Large intestine (tissue), 3 donors: ENCODE measurements at regions not wholly inside any gene's neighbourhood (a gene's known extent, or its start where the extent isn't known, plus 50 kb on each side); places are given as distances from the start of the nearest gene placed in this dataset.

Source experiments
- DNase-seq, 2 donors: peaks; one replicate each; pipeline versions ENCODE4 v3.0.0 to v3.0.0-alpha.2; 2013
- H3K27ac ChIP-seq: one replicate; pipeline ENCODE4 v1.5.1; 2013; ENCODE audit warnings: low read length
- H3K27me3 ChIP-seq: 2 replicates; pipeline ENCODE4 v1.6.1; 2013; ENCODE audit warnings: low read length; ENCODE audit not compliant: control insufficient read depth, insufficient read depth
- H3K36me3 ChIP-seq: 2 replicates; pipeline ENCODE4 v1.6.1; 2013; ENCODE audit warnings: low read length; ENCODE audit not compliant: control insufficient read depth, insufficient read depth
- H3K4me1 ChIP-seq: one replicate; pipeline ENCODE4 v1.6.1; 2013; ENCODE audit warnings: low read length; ENCODE audit not compliant: control insufficient read depth, insufficient read depth
- H3K4me3 ChIP-seq: one replicate; pipeline ENCODE4 v1.5.1; 2013; ENCODE audit warnings: low read length
- H3K9me3 ChIP-seq: one replicate; pipeline ENCODE4 v1.6.1; 2013; ENCODE audit warnings: mild to moderate bottlenecking, low read depth, low read length, moderate library complexity; ENCODE audit not compliant: control insufficient read depth
- WGBS: methylation state at CpG from one replicate; pipeline ENCODE4 v1.1.5; 2013; ENCODE audit warnings: low lambda C conversion rate; ENCODE audit not compliant: insufficient coverage; 5-methylcytosine and 5-hydroxymethylcytosine counted together

DNA sequence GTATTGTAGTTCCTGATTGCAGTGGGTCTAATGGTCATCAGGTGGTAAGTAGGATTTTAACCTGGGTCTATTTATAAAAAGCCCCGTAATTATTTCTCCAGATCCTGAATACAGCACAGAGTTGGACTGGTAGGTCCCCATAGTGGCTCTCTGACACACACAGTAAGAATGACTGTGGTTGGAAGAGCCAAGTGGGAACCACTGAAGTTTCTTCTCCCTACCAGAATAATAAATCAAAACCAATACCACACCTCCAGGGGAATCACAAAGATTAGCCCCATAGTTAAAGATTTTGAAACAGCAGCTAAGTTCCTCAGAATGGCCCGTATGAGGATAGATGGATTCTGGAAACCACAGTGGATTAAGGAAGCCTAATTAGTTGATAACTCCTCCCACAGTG lies 68.4 kb upstream of the ZFR start:
- Histone ChIP-seq H3K4me3 (no peak overlapping the region), H3K4me1 (no peaks in the 10 kb centered on the region), H3K9me3 (no peaks in the 10 kb centered on the region), H3K27ac (no peak overlapping the region), H3K36me3 (no peaks in the 10 kb centered on the region), H3K27me3 (no peaks in the 10 kb centered on the region)
- WGBS: no CpG with 5 or more reads among the region's 2 CpGs
- DNase-seq: no peak

DNA sequence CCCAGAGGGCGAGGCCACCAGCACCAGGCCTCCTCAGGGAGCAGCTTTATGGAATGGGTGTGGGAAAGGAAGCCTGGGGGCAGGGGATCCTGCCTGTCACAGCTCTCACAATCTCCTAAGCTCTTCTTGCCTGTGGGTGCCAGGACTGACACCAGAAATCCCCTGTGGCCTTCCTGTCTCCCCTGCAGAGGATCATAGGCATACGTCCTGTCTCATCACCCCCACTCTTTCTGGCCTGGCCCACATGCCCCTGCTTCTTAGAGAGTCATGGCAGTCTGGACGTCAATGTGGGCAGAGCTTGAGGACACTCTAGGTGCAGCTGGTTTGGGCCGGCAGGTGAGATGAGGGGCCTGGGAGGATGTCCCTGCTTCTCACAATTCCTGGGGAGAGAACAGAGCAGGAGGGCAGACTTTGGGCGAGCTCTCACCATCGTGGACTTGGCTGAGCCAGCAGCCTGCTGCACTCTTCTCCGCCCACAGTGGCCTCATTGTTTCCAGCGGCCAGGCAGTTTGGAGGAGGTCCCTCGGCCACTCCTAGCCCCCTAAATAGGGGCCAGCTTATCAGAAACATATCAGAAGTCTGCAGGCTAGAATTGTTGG lies 67.3 kb upstream of the ZFR start:
- Histone ChIP-seq H3K4me1 (no peaks in the 10 kb centered on the region), H3K36me3 (no peaks in the 10 kb centered on the region), H3K27me3 (no peaks in the 10 kb centered on the region), H3K9me3 (no peaks in the 10 kb centered on the region), H3K27ac (no peak overlapping the region), H3K4me3 (no peak overlapping the region)
- no CpG with 5 or more reads among the region's 9 CpGs for WGBS
- DNase-seq: no peak

DNA sequence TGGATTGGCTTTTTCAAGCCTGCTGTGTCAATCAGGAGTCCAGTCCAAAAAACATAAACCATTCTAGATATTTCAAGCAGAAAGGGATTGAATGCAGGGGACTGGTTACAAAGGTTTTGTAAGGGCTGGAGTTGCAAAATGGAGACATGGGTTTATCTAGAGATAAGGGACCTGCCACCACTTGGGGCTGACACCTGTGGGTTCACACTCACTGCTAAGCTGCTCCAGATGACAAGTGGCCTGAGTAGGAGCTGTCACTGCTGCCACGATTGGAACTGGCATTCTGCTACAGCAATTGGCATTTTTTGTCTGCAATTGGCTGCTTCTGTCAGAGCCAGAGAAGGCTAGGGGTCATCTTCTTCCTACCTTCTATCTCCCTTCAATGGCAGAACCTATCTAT lies 66.3 kb upstream of the ZFR start:
- no peak for DNase-seq
- Histone ChIP-seq H3K9me3 (no peaks in the 10 kb centered on the region), H3K4me3 (no peak overlapping the region), H3K27ac (no peak overlapping the region), H3K27me3 (no peaks in the 10 kb centered on the region), H3K4me1 (no peaks in the 10 kb centered on the region), H3K36me3 (no peaks in the 10 kb centered on the region)
- no CpG with 5 or more reads among the region's 1 CpG for WGBS

DNA sequence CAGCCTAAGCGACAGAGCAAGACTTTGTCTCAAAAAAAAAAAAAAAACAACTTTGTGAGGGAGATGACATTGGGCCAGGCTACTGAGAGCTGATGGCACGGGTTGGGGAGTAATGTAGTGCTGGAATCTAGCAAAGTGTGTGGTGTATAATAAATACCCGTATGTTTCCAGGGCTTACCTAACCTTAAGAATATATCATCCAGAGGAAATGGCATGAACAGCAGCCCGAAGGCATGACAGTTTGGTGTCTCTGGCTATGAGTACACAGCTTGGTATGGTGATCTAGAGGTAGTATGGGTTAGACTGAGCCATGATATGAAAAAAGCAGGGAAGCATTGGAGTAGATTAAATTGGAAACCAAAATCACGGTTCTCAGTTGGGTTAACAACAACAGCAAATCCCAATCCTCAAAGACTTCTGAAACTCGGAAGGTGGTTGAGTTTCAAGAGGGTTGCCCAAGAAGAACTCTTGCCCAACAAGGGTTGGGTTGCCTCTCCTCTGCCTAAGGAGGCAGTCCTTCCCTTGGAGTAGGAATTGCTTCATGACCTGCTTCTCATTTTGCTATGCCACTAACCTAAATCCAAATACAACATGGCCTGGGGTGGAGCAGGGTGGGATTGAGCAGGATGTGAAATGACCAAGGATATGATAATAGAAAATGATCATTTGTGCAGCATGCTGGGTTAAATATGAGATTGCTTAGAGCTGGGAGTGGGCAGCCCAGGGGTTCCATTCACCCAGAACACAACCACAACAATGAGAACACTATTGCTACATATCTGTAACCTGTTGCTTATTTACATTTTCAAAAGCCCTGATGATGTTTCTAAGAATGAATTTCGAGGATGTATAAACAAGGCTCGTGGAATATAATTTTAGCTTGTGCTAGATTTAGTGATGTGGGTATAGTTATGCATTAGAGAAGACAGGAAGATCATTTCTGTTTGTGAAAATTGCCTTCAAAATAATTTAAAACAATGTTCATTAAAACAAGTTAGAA lies 64.6 kb upstream of the ZFR start:
- 67% methylated on average over 3 of the region's 8 CpGs for WGBS
- Histone ChIP-seq H3K4me1 (no peaks in the 10 kb centered on the region), H3K27ac (no peak overlapping the region), H3K27me3 (peaks cover 2% of the 10 kb centered on the region), H3K36me3 (no peaks in the 10 kb centered on the region), H3K9me3 (no peaks in the 10 kb centered on the region), H3K4me3 (no peak overlapping the region)
- DNase-seq: no peak

DNA sequence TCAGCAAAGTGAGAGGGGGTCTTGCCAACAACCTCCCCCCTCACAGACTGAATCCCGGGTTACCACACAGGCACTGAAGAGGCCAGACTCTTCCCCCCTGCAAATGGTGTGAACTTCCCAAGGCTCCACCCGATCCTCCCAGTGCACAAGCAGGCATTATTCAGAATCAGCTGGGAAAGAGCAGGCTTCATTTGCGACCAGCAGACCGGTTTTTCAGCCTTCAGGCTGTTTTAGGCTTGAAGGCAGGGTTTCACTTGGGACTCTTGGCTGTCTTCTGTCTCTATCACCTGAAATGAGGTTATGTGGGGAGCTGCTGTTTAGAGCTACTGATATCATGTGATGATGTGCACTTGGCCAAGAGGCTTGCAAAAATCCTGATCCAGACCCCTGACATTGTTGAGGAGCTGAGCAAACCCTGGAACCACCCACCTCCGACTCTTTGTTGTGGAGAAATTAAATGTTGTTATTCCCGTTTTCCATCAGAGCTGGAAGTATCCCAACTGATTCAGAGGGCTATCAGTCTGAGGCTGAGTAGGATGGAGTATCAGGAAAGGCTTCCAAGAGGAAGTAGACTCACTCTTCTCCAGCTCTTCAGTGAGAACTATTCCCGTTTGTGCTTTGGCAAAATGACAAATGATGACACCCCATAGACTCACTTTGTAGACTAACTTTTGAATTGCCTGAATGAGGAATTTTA lies 63.3 kb upstream of the ZFR start:
- no peaks in the 10 kb centered on the region for H3K9me3 ChIP-seq
- H3K36me3 ChIP-seq: no peaks in the 10 kb centered on the region
- no peak overlapping the region for H3K27ac ChIP-seq
- H3K4me3 ChIP-seq: no peak overlapping the region
- no CpG with 5 or more reads among the region's 7 CpGs for WGBS
- peaks cover 2% of the 10 kb centered on the region for H3K27me3 ChIP-seq
- H3K4me1 ChIP-seq: no peaks in the 10 kb centered on the region
- no peak for DNase-seq

DNA sequence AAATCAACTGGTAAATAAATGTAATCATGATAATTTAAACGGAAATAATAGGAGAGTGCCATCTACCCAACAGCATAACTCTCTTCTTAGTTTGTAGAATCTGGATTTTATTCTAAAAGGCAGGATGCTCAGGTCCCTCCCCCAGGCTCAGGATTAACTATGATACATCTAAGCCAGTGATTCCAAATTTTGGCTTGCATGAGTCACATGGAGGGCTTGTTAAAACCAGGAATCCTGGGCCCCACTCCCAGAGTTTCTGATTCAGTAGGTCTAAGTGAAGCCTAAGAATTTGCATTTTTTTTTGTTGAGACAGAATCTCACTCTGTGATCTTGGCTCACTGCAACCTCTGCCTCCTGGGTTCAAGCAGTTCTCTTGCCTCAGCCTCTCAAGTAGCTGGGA lies 62.3 kb upstream of the ZFR start:
- Histone ChIP-seq H3K9me3 (no peaks in the 10 kb centered on the region), H3K4me3 (no peak overlapping the region), H3K4me1 (no peaks in the 10 kb centered on the region), H3K27ac (no peak overlapping the region), H3K27me3 (peaks cover 2% of the 10 kb centered on the region), H3K36me3 (no peaks in the 10 kb centered on the region)
- 80% methylated on average over 1 of the region's 1 CpG for WGBS
- no peak for DNase-seq

DNA sequence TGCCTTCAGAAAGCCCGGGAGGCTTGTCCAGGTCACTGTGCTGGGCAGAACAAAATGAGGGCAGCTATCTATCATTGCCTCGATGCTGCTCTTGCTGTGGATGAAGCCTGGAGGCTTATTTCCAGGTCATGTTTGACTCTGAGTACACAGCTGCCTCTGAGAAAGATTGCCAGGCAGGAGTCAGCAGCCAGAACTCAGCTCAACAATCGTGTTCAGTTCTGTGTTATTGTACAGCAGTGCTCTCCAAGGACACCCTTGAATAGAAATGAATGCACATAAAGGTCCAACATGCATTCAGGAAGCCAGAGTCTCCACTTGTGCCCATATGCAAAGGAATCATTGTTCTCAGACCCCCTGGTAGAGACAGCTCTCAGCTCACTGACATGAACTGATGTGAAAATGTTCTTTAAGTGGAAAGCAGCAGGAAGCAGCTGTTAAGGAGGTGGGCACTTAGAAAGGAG lies 61.7 kb upstream of the ZFR start:
- no CpG with 5 or more reads among the region's 3 CpGs for WGBS
- Histone ChIP-seq H3K36me3 (no peaks in the 10 kb centered on the region), H3K9me3 (no peaks in the 10 kb centered on the region), H3K4me3 (no peak overlapping the region), H3K27ac (peak overlapping the region; percentile 1), H3K4me1 (no peaks in the 10 kb centered on the region), H3K27me3 (peaks cover 2% of the 10 kb centered on the region)
- no peak for DNase-seq

DNA sequence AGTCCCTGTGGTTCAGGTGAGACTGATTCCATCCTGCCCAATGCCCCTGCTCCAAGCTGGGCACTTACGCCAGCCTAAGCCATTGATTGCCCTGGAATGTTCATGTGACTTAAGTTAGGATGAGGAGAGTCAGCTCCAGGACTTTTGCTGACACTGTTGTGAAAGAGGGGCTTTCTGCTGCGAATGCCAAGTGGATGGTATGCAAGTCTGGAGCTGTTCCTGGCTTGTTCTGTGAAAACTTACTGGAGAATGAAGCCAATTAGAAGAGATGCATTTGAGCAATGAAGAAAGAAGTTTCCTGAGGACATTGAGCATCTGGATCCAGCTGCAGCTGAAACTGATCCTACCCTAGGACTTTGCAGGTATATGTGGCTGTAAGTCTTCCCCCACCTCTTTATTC lies 61.2 kb upstream of the ZFR start:
- Histone ChIP-seq H3K36me3 (no peaks in the 10 kb centered on the region), H3K4me1 (no peaks in the 10 kb centered on the region), H3K4me3 (no peak overlapping the region), H3K27ac (peak overlapping the region; percentile 27), H3K27me3 (peaks cover 2% of the 10 kb centered on the region), H3K9me3 (no peaks in the 10 kb centered on the region)
- no peak for DNase-seq
- WGBS: no CpG with 5 or more reads among the region's 2 CpGs

DNA sequence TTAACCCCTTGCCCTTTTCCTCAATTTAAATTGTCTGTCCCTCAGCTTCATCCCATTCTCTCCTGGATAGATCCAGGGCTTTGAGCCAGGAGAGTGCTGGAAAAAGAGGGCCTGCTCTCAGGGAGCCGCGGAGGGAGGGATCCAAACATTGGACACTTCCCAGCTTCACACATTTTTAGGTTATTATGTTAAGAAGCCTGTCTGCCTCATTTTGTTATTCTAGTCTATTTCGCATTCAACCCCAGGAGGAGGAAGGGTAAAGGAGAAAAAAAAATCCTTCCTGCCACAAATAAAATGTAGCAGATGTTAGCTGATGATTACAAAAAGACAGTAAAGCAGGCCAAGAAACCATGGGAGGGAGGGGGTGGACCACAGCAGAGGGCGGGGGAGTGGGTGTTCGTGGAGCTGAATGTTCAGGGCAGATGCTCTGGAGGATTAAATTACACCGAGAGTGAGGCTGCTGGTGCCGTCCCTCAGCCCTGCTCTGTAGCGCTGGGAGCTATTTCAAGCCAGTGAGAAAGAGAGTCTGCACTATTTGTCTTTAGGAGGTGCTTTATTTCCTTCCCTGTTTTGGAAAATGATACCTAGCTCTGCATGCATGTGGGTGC lies 60.6 kb upstream of the ZFR start:
- Histone ChIP-seq H3K27ac (peak overlapping the region; percentile 32), H3K4me1 (no peaks in the 10 kb centered on the region), H3K36me3 (no peaks in the 10 kb centered on the region), H3K4me3 (no peak overlapping the region), H3K27me3 (peaks cover 2% of the 10 kb centered on the region), H3K9me3 (no peaks in the 10 kb centered on the region)
- peak; percentile 56 for DNase-seq
- WGBS: no CpG with 5 or more reads among the region's 8 CpGs

DNA sequence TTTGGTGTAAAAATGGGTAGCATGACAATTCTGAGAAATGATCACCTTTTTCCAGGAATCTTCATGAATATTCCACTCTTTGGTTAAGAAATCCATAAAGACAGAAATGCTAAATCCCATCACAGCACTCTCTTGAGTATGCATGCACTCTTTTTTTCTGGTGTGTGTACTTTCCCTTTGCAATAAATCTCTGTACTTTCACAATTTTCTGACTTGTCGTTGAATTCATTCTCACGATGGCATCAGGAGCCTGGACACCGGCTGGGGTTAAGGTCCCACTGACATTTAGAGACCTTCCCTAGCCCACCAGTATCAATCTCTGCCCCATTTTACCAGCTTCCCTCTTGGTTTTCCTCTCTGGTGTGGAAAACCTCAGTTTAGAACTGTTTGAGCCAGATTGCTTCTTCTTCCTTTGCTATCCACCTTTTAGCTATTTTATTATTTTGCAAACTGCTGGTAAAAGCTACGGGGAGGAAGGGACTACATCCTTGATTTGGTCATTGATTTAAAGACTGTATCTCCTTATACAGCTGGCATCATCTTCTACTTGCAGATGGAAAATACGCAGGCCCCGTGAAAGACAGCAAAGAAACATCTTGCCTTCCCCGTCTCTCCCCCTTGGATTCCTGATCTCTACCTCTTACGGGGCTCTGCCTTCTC lies 59.9 kb upstream of the ZFR start:
- Histone ChIP-seq H3K4me3 (no peak overlapping the region), H3K9me3 (no peaks in the 10 kb centered on the region), H3K27ac (peak overlapping the region; percentile 32), H3K27me3 (peaks cover 2% of the 10 kb centered on the region), H3K4me1 (no peaks in the 10 kb centered on the region), H3K36me3 (no peaks in the 10 kb centered on the region)
- DNase-seq: no peak
- 69% methylated on average over 5 of the region's 8 CpGs for WGBS
